ENCODE measurements at regions not wholly inside any gene's neighbourhood (a gene's known extent, or its start where the extent isn't known, plus 50 kb on each side); places are given as distances from the start of the nearest gene placed in this dataset.

GRCh38 chr2:42108852-42109251 is 60.3 kb upstream of the EML4 start:
- intact Hi-C loops (cut with DNase I; ENCODE audit: low total_unique reads) = no loop called here
- peaks cover 5% of the 10 kb centered on the region for H3K4me1 ChIP-seq
- H3K9me3 ChIP-seq = no peaks in the 10 kb centered on the region
- H3K27me3 ChIP-seq = no peaks in the 10 kb centered on the region
- TF ChIP-seq CTCF (IDR thresholded peaks at IDR 0.05) (no peak), POLR2A (IDR thresholded peaks at IDR 0.05) (no peak)
- DNase-seq = no peak
- no peaks in the 10 kb centered on the region for H3K36me3 ChIP-seq (ENCODE audit: low read depth, missing control alignments)
- no peak overlapping the region for H3K4me3 ChIP-seq
- no peak overlapping the region for H3K27ac ChIP-seq
- WGBS, 2 donors = 94 to 99% methylated on average over 4 of the region's 4 CpGs

GRCh38 chr2:42109959-42110640 is 59.1 kb upstream of the EML4 start:
- WGBS, 2 donors = 93 to 94% methylated on average over 7 of the region's 7 CpGs
- H3K4me3 ChIP-seq = no peak overlapping the region
- no peak for DNase-seq
- H3K27me3 ChIP-seq = no peaks in the 10 kb centered on the region
- no peak for TF ChIP-seq POLR2A (IDR thresholded peaks at IDR 0.05)
- TF ChIP-seq CTCF (IDR thresholded peaks at IDR 0.05) = no peak
- intact Hi-C loops (cut with DNase I; ENCODE audit: low total_unique reads) = no loop called here
- no peaks in the 10 kb centered on the region for H3K9me3 ChIP-seq
- H3K4me1 ChIP-seq = peaks cover 5% of the 10 kb centered on the region
- H3K27ac ChIP-seq = no peak overlapping the region
- H3K36me3 ChIP-seq (ENCODE audit: low read depth, missing control alignments) = no peaks in the 10 kb centered on the region

DNA sequence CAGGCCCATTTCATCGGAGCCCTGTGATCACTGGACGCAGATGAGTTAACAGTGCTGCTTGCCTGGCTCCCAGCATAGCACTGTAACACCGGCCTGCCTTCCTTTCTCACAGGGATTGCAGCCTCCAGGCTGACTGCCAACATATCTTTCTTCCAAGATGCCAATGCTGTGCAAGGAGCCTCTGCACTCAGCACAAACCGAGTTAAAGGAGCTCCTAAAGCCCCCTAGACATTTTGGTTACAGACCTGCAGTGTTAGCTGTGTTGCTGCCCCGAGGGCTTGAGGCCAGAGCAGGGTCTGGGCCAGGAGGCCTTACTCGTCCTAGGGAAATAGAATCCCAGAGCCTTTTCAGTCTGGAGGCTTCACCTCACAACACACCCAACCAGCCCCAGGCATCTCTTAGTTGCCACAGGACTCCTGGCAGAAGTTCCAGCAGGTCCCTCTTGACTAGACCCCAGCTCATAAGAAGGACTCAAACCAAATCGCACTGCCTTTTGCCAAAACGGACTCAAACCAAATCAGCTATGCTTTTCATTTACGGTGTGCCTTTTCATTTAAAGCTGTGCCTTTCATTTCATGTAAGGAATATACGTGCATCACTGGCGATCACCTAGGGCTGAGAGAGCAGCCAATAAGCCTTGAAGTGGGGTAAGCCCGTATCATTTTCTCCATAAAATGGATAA is 58.4 kb upstream of the EML4 start:
- no peaks in the 10 kb centered on the region for H3K27me3 ChIP-seq
- H3K4me1 ChIP-seq = peaks cover 5% of the 10 kb centered on the region
- DNase-seq = peak; percentile 50
- H3K36me3 ChIP-seq (ENCODE audit: low read depth, missing control alignments) = no peaks in the 10 kb centered on the region
- no peaks in the 10 kb centered on the region for H3K9me3 ChIP-seq
- WGBS, 2 donors = 57 to 60% methylated on average over 12 of the region's 12 CpGs
- H3K4me3 ChIP-seq = no peak overlapping the region
- TF ChIP-seq CTCF (IDR thresholded peaks at IDR 0.05) (no peak), POLR2A (IDR thresholded peaks at IDR 0.05) (no peak)
- intact Hi-C loops (cut with DNase I; ENCODE audit: low total_unique reads) = no loop called here
- H3K27ac ChIP-seq = no peak overlapping the region

DNA sequence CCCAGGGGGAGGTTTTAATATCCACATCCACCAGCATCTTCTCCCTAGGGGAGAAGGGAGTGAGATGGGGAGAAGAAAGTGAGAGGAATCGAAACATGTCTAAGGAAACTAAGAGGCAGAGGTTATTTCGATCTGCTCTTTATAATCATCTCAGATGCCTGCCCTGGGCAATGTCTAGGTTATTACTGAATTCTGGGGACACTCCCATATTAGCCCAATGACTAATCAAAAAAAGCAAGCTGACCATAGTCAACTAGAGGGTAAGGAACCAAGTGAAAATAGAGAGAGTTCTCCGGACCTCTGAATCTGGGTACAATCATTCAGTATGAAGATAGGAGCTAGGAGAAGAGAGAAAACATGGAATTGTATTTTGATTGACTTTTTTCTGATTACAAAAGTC is 56.7 kb upstream of the EML4 start:
- 85 to 95% methylated on average over 3 of the region's 3 CpGs for WGBS, 2 donors
- no peaks in the 10 kb centered on the region for H3K36me3 ChIP-seq (ENCODE audit: low read depth, missing control alignments)
- no peak overlapping the region for H3K4me3 ChIP-seq
- TF ChIP-seq CTCF (IDR thresholded peaks at IDR 0.05) = no peak
- no peak for TF ChIP-seq POLR2A (IDR thresholded peaks at IDR 0.05)
- no peak overlapping the region for H3K27ac ChIP-seq
- no peaks in the 10 kb centered on the region for H3K27me3 ChIP-seq
- no peak for DNase-seq
- intact Hi-C loops (cut with DNase I; ENCODE audit: low total_unique reads) = no loop called here
- H3K9me3 ChIP-seq = no peaks in the 10 kb centered on the region
- H3K4me1 ChIP-seq = peaks cover 5% of the 10 kb centered on the region

- TF ChIP-seq CTCF (IDR thresholded peaks at IDR 0.05) = no peak
- TF ChIP-seq POLR2A (IDR thresholded peaks at IDR 0.05) = no peak
- WGBS, 2 donors = 86 to 87% methylated on average over 6 of the region's 6 CpGs
- H3K4me1 ChIP-seq = peaks cover 5% of the 10 kb centered on the region
- intact Hi-C loops (cut with DNase I; ENCODE audit: low total_unique reads) = no loop called here
- no peak overlapping the region for H3K4me3 ChIP-seq
- no peaks in the 10 kb centered on the region for H3K9me3 ChIP-seq
- H3K36me3 ChIP-seq (ENCODE audit: low read depth, missing control alignments) = no peaks in the 10 kb centered on the region
- no peak for DNase-seq
- no peaks in the 10 kb centered on the region for H3K27me3 ChIP-seq
- H3K27ac ChIP-seq = no peak overlapping the region
These were observed 55.7 kb upstream of the EML4 start for GRCh38 chr2:42113452-42113851.
